Erythroblast (primary cell): ENCODE measurements at regions not wholly inside any gene's neighbourhood (a gene's known extent, or its start where the extent isn't known, plus 50 kb on each side); places are given as distances from the start of the nearest gene placed in this dataset.

Experiments used
- GATA1 ChIP-seq: IDR thresholded peaks from 2 replicates; pipeline ENCODE4 v1.6.1; 2011; ENCODE audit warnings: low read depth, mild to moderate bottlenecking, control low read depth, low read length, moderate library complexity
- POLR2A ChIP-seq: IDR thresholded peaks from 2 replicates; pipeline ENCODE4 v1.6.1; 2011; ENCODE audit warnings: mild to moderate bottlenecking, low read length

DNA sequence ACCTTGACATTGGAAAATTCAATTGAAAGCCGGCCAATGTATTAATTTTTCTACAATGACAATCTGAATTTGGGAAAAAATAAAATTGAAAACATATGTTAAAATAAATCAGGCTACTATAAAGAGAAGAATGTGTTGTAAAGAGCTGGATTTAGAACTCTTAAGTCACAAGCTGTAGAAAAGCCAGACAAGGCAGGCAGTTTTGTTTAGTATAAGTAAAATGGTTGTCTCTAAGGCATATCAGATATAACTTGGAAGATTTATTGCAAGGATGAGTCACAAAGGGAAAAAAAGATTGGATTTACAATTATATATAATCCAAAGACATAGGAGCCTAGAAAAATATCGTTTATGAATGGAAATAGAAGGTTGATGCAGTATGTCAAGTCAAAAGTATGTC, 549.1 kb upstream of the EPHA5 start:
- TF ChIP-seq POLR2A (no peak), GATA1 (no peak)
